Lower lobe of right lung (tissue), 2 donors: ENCODE measurements at regions not wholly inside any gene's neighbourhood (a gene's known extent, or its start where the extent isn't known, plus 50 kb on each side); places are given as distances from the start of the nearest gene placed in this dataset.

ENCODE experiments used
- ATAC-seq, 2 donors: fragments of 200-7000 bp; cut with Tn5 transposase; one replicate each; pipeline ENCODE4 v1.9.1; 2020 to 2022; ENCODE audit warnings: mild to moderate bottlenecking in 2 of 2, moderate library complexity in 2 of 2
- DNase-seq: peaks from one replicate; pipeline ENCODE4 v3.0.0-alpha.2; 2020
- H3K27ac ChIP-seq: fragments of 200-600 bp; one replicate; pipeline ENCODE4 v1.8.0; 2022
- H3K27me3 ChIP-seq: fragments of 200-600 bp; one replicate; pipeline ENCODE4 v1.8.0; 2022; ENCODE audit warnings: low read depth
- H3K36me3 ChIP-seq: fragments of 200-600 bp; one replicate; pipeline ENCODE4 v1.8.0; 2022; ENCODE audit warnings: mild to moderate bottlenecking
- H3K4me1 ChIP-seq: fragments of 200-600 bp; one replicate; pipeline ENCODE4 v1.8.0; 2022
- H3K4me3 ChIP-seq: fragments of 200-600 bp; one replicate; pipeline ENCODE4 v1.8.0; 2022; ENCODE audit warnings: mild to moderate bottlenecking
- H3K9me3 ChIP-seq: fragments of 200-600 bp; one replicate; pipeline ENCODE4 v1.8.0; 2022
- CTCF ChIP-seq: fragments of 200-600 bp; IDR thresholded peaks from one replicate; pipeline ENCODE4 v1.8.0; 2022; ENCODE audit warnings: antibody characterized with exemption, mild to moderate bottlenecking
- intact Hi-C: fragments of 100-400 bp; cut with DNase I; formaldehyde crosslinking; loops from one replicate; pipeline ENCODE4 v1.11.0; 2022
- donor health status: DM: no; HTN: yes; CAD: no; lungs with severe emphysema.

- no peak for ATAC-seq
- Histone ChIP-seq H3K9me3 (no peaks in the 10 kb centered on the region), H3K27ac (no peak overlapping the region), H3K4me3 (no peak overlapping the region), H3K4me1 (no peaks in the 10 kb centered on the region), H3K27me3 (no peaks in the 10 kb centered on the region), H3K36me3 (no peaks in the 10 kb centered on the region)
- no peak for DNase-seq
- TF ChIP-seq CTCF = no peak
- intact Hi-C loops = no loop called here
These were observed 144.2 kb downstream of the AASDH start for GRCh38 chr4:56243107-56243506.

DNA sequence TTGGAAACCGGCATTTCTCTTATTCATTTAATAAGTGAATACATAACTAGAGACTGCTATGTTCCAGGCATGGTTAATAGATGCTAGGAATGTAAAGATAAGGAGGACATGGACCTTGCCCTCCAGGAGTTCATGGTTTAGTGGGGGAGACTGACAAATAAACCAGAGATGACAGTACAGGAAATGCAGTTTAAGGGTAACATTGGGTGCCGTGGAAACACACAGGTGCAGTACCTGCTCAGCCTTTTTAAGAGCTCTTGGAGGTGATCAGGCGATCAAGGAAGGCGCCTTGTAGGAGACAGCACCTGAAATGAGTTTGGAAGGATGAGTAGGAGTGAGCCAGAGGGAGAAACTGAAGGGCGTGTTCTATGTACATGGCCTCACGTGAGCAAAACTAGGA lies 145.8 kb downstream of the AASDH start:
- intact Hi-C loops = no loop called here
- H3K4me1 ChIP-seq = no peaks in the 10 kb centered on the region
- H3K27me3 ChIP-seq = no peaks in the 10 kb centered on the region
- DNase-seq (no peak), ATAC-seq (no peak)
- no peaks in the 10 kb centered on the region for H3K36me3 ChIP-seq
- no peak overlapping the region for H3K27ac ChIP-seq
- H3K9me3 ChIP-seq = no peaks in the 10 kb centered on the region
- H3K4me3 ChIP-seq = no peak overlapping the region
- TF ChIP-seq CTCF = no peak

- TF ChIP-seq CTCF = no peak
- ATAC-seq (no peak), DNase-seq (no peak)
- H3K27me3 ChIP-seq = no peaks in the 10 kb centered on the region
- H3K9me3 ChIP-seq = no peaks in the 10 kb centered on the region
- no peak overlapping the region for H3K27ac ChIP-seq
- intact Hi-C loops = no loop called here
- H3K36me3 ChIP-seq = no peaks in the 10 kb centered on the region
- H3K4me3 ChIP-seq = no peak overlapping the region
- no peaks in the 10 kb centered on the region for H3K4me1 ChIP-seq
These were observed 146.6 kb downstream of the AASDH start for GRCh38 chr4:56240554-56241174.

- Histone ChIP-seq H3K4me3 (no peak overlapping the region), H3K9me3 (no peaks in the 10 kb centered on the region), H3K4me1 (no peaks in the 10 kb centered on the region), H3K27me3 (no peaks in the 10 kb centered on the region), H3K27ac (no peak overlapping the region), H3K36me3 (no peaks in the 10 kb centered on the region)
- ATAC-seq (no peak), DNase-seq (no peak)
- intact Hi-C loops = no loop called here
- TF ChIP-seq CTCF = no peak
These were observed 149.0 kb downstream of the AASDH start for GRCh38 chr4:56238251-56238650.

DNA sequence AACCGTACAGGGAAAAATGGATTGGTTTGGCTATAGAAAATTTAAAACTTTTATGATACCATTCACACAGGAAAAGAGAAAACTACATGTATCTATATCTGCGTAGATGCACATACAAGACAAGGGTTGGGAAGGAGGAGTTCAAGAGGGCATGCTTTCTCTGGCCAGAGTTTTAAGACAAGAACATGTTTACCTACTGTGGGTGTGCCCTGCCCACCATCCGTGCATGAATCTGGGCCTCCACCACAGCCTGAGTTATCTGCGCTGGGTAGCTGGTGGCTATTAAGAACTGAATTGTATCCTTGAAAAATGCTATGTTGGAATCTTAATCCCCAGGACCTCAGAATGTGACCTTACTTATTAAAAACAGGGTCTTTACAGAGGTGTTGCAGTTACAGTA lies 151.6 kb downstream of the AASDH start:
- H3K4me3 ChIP-seq = no peak overlapping the region
- no peak for ATAC-seq
- no peaks in the 10 kb centered on the region for H3K36me3 ChIP-seq
- intact Hi-C loops = no loop called here
- H3K4me1 ChIP-seq = no peaks in the 10 kb centered on the region
- H3K27ac ChIP-seq = no peak overlapping the region
- peaks cover 6% of the 10 kb centered on the region for H3K9me3 ChIP-seq
- no peaks in the 10 kb centered on the region for H3K27me3 ChIP-seq
- no peak for TF ChIP-seq CTCF
- DNase-seq = no peak

GRCh38 chr4:56235011-56235410 lies 152.3 kb downstream of the AASDH start:
- H3K27me3 ChIP-seq = no peaks in the 10 kb centered on the region
- H3K9me3 ChIP-seq = peaks cover 6% of the 10 kb centered on the region
- intact Hi-C loops = no loop called here
- no peak for TF ChIP-seq CTCF
- no peak overlapping the region for H3K4me3 ChIP-seq
- H3K27ac ChIP-seq = no peak overlapping the region
- no peaks in the 10 kb centered on the region for H3K4me1 ChIP-seq
- ATAC-seq (no peak), DNase-seq (no peak)
- H3K36me3 ChIP-seq = no peaks in the 10 kb centered on the region
